ENCODE measurements at regions not wholly inside any gene's neighbourhood (a gene's known extent, or its start where the extent isn't known, plus 50 kb on each side); places are given as distances from the start of the nearest gene placed in this dataset.
"Not testable (repeated sequence)": the region's sequence is repeated elsewhere in the genome, so short reads cannot be mapped to it uniquely, and the experiment has no call there.

DNA sequence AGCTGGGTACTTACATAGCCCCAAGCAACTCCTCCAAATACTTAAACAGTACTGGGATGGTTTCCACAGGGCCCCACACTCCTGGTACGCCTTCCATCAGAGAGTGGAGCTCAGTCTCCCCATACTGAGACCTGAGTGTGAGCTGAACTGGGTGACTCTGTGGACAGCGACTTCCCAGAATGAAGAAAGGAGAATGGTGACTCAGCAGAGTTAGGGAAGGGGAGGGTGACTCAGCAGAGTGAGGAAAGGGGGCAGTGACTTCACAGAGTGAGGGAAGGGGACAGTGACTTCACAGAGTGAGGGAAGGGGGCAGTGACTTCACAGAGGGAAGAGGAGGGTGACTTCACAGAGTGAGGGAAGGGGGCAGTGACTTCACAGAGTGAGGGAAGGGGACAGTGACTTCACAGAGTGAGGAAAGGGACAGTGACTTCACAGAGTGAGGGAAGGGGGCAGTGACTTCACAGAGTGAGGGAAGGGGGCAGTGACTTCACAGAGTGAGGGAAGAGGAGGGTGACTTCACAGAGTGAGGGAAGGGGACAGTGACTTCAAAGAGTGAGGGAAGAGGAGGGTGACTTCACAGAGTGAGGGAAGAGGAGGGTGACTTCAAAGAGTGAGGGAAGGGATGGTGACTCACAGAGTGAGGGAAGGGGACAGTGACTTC is 141.3 kb upstream of the PITRM1 start:
- TF ChIP-seq, protein P1, sequence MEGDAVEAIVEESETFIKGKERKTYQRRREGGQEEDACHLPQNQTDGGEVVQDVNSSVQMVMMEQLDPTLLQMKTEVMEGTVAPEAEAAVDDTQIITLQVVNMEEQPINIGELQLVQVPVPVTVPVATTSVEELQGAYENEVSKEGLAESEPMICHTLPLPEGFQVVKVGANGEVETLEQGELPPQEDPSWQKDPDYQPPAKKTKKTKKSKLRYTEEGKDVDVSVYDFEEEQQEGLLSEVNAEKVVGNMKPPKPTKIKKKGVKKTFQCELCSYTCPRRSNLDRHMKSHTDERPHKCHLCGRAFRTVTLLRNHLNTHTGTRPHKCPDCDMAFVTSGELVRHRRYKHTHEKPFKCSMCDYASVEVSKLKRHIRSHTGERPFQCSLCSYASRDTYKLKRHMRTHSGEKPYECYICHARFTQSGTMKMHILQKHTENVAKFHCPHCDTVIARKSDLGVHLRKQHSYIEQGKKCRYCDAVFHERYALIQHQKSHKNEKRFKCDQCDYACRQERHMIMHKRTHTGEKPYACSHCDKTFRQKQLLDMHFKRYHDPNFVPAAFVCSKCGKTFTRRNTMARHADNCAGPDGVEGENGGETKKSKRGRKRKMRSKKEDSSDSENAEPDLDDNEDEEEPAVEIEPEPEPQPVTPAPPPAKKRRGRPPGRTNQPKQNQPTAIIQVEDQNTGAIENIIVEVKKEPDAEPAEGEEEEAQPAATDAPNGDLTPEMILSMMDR (IDR thresholded peaks at IDR 0.05) = not testable (repeated sequence)
- TF ChIP-seq POLR2AphosphoS5, POLR2A (IDR thresholded peaks at IDR 0.05): not testable (repeated sequence)

Measured in transverse colon (tissue), 4 donors.